ENCODE measurements at regions not wholly inside any gene's neighbourhood (a gene's known extent, or its start where the extent isn't known, plus 50 kb on each side); places are given as distances from the start of the nearest gene placed in this dataset.

DNA sequence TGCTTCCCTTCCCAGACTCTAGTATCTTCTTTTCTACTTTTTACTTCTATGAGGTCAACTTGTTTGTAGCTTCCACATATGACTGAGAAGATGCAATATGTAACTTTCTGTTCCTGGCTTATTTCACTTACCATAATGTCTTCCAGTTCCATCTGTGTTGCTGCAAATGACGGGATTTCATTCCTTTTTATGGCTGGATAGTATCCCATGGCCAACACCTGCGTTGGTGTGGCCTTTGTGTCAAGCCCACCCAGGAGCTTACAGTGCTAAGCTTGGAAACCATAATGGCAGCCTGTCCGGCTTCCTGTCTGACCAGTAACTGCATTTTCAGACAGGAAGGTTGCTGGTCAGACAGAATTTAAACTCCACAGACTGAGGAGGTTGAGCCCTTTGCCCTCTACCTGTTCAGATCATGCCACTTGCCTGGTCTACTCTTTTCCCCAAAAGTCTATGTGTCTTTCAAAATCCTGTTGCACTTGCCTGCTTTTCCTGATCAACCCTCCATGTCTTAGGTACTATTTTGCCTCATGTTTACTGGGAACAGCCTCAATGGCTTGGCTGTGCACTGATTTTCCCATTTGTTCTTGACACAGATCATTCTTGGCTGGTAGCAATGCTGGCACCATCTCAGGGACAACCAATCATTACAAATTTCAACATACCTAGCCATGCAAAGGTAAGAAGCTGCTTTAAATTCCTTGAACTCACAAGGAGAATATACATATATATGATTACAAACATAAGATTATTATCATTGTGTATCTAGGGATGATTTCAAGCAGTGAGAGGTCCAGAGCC is 114.3 kb upstream of the PLEKHG1 start:
- TF ChIP-seq, protein P1, sequence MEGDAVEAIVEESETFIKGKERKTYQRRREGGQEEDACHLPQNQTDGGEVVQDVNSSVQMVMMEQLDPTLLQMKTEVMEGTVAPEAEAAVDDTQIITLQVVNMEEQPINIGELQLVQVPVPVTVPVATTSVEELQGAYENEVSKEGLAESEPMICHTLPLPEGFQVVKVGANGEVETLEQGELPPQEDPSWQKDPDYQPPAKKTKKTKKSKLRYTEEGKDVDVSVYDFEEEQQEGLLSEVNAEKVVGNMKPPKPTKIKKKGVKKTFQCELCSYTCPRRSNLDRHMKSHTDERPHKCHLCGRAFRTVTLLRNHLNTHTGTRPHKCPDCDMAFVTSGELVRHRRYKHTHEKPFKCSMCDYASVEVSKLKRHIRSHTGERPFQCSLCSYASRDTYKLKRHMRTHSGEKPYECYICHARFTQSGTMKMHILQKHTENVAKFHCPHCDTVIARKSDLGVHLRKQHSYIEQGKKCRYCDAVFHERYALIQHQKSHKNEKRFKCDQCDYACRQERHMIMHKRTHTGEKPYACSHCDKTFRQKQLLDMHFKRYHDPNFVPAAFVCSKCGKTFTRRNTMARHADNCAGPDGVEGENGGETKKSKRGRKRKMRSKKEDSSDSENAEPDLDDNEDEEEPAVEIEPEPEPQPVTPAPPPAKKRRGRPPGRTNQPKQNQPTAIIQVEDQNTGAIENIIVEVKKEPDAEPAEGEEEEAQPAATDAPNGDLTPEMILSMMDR (optimal IDR thresholded peaks at IDR 0.05 in 1 of 3, IDR thresholded peaks at IDR 0.05 in 1 of 3, conservative IDR thresholded peaks at IDR 0.05 in 1 of 3; ENCODE audit: extremely low read depth in 1 of 3, insufficient read depth in 2 of 3, low read length in 3 of 3), result no peak
- TF ChIP-seq EZH2 (IDR thresholded peaks at IDR 0.05; ENCODE audit: low read length), result no peak

Data from keratinocyte (primary cell).